A549 (cell line): ENCODE measurements at regions not wholly inside any gene's neighbourhood (a gene's known extent, or its start where the extent isn't known, plus 50 kb on each side); places are given as distances from the start of the nearest gene placed in this dataset.

ENCODE experiments used
- ATAC-seq, 2 experiments: fragments of 200-7000 bp in 1 of 2; fragments of >200 bp in 1 of 2; cut with Nextera tagmentation in 1 of 2; cut with Tn5 transposase in 1 of 2; 3 replicates each; pipeline versions ENCODE4 v1.8.0 to v1.9.1; 2018 to 2020; ENCODE audit warnings: mild to moderate bottlenecking in 1 of 2, moderate library complexity in 1 of 2
- CTCF ChIA-PET: fragments of 300-600 bp; sonication (Branson Sonifier 250); formaldehyde crosslinking; extraction: SDS; loops from one replicate; lab custom pipeline; 2021; ENCODE audit warnings: antibody characterized with exemption, inconsistent platforms; lab: Yijun Ruan, JAX
- POLR2A ChIA-PET: fragments of 350-600 bp; formaldehyde crosslinking; extraction: SDS; loops from one replicate; lab custom pipeline; 2021; ENCODE audit warnings: antibody characterized with exemption, inconsistent platforms; lab: Yijun Ruan, JAX
- DNase-seq, 2 experiments: peaks; one replicate each; pipeline versions ENCODE4 v3.0.0 to v3.0.0-alpha.2; 2011 to 2016; ENCODE audit warnings: low read depth in 1 of 2, low spot score in 1 of 2
- FAIRE-seq: peaks from 2 replicates; lab custom pipeline; 2011; peaks lifted over from hg19 to GRCh38; lab: Jason Lieb, UNC
- H3K27ac ChIP-seq, 2 experiments: fragments of >200 bp; sonication (Bioruptor Twin); formaldehyde crosslinking; 3 replicates each; pipeline ENCODE4 v1.5.1; 2016 to 2017
- H3K4me1 ChIP-seq: fragments of >200 bp; sonication (Bioruptor Twin); formaldehyde crosslinking; 3 replicates; pipeline ENCODE4 v1.6.1; 2016
- H3K4me2 ChIP-seq: fragments of >200 bp; sonication (Bioruptor Twin); formaldehyde crosslinking; 3 replicates; pipeline ENCODE4 v1.6.1; 2016
- H3K4me3 ChIP-seq: fragments of >200 bp; sonication (Bioruptor Twin); formaldehyde crosslinking; 3 replicates; pipeline ENCODE4 v1.5.1; 2016
- H3K9me3 ChIP-seq: fragments of >200 bp; sonication (Bioruptor Twin); formaldehyde crosslinking; 3 replicates; pipeline ENCODE4 v1.6.1; 2016
- BHLHE40 ChIP-seq: IDR thresholded peaks from 2 replicates; pipeline ENCODE4 v1.6.1; 2012; ENCODE audit warnings: low read depth, low read length, inconsistent platforms
- CBX2 ChIP-seq: fragments of 200-600 bp; sonication (generic); IDR thresholded peaks from 2 replicates; pipeline ENCODE4 v1.6.1; 2016; ENCODE audit warnings: low read depth, mild to moderate bottlenecking, borderline replicate concordance
- CBX8 ChIP-seq: fragments of 200-600 bp; sonication (generic); IDR thresholded peaks from 2 replicates; pipeline ENCODE4 v1.6.1; 2016
- EHMT2 ChIP-seq: fragments of 200-600 bp; sonication (generic); IDR thresholded peaks from 2 replicates; pipeline ENCODE4 v1.6.1; 2016; ENCODE audit warnings: antibody characterized with exemption, low read depth, mild to moderate bottlenecking, moderate library complexity
- EP300 ChIP-seq, 2 experiments: fragments of >200 bp; sonication (Bioruptor Twin); formaldehyde crosslinking; IDR thresholded peaks; 2 replicates in 1 of 2; 3 replicates in 1 of 2; pipeline ENCODE4 v1.6.1; 2016 to 2017
- ESRRA ChIP-seq: fragments of 150-350 bp; IDR thresholded peaks from 2 replicates; pipeline ENCODE4 v1.6.1; 2014; ENCODE audit warnings: mild to moderate bottlenecking, low read length, borderline replicate concordance
- FOSB ChIP-seq: fragments of 250-450 bp; sonication (Bioruptor Pico); IDR thresholded peaks from 2 replicates; pipeline ENCODE4 v1.5.0; 2020; ENCODE audit warnings: mild to moderate bottlenecking, moderate library complexity
- FOXS1 ChIP-seq: fragments of 250-450 bp; sonication (Bioruptor Pico); IDR thresholded peaks from 2 replicates; pipeline ENCODE4 v1.5.0; 2020; ENCODE audit warnings: mild to moderate bottlenecking, moderate library complexity
- HES2 ChIP-seq: fragments of >200 bp; sonication (Bioruptor Twin); formaldehyde crosslinking; IDR thresholded peaks from 2 replicates; pipeline ENCODE4 v1.6.1; 2016
- HEYL ChIP-seq: fragments of 250-450 bp; sonication (Bioruptor Pico); IDR thresholded peaks from 2 replicates; pipeline ENCODE4 v1.8.0; 2021; ENCODE audit warnings: mild to moderate bottlenecking, moderate library complexity
- HMGXB4 ChIP-seq: fragments of 250-450 bp; sonication (Bioruptor Pico); IDR thresholded peaks from 2 replicates; pipeline ENCODE4 v1.5.0; 2021; ENCODE audit warnings: mild to moderate bottlenecking, moderate library complexity, borderline replicate concordance
- HOXA7 ChIP-seq: fragments of 250-450 bp; sonication (Bioruptor Pico); IDR thresholded peaks from 2 replicates; pipeline ENCODE4 v1.5.0; 2020; ENCODE audit warnings: mild to moderate bottlenecking, moderate library complexity
- HOXB5 ChIP-seq: fragments of 250-450 bp; sonication (Bioruptor Pico); IDR thresholded peaks from 2 replicates; pipeline ENCODE4 v1.5.0; 2020; ENCODE audit warnings: mild to moderate bottlenecking, moderate library complexity
- JUN ChIP-seq, 2 experiments: fragments of >200 bp; sonication (Bioruptor Twin); formaldehyde crosslinking; IDR thresholded peaks; 2 replicates in 1 of 2; 3 replicates in 1 of 2; pipeline ENCODE4 v1.6.1; 2016 to 2017
- JUNB ChIP-seq: fragments of >200 bp; sonication (Bioruptor Twin); formaldehyde crosslinking; IDR thresholded peaks from 2 replicates; pipeline ENCODE4 v1.6.1; 2016
- KDM5A ChIP-seq: fragments of 200-600 bp; sonication (generic); IDR thresholded peaks from 2 replicates; pipeline ENCODE4 v1.6.1; 2016; ENCODE audit warnings: antibody characterized with exemption, mild to moderate bottlenecking
- MAX ChIP-seq: IDR thresholded peaks from 2 replicates; pipeline ENCODE4 v1.6.1; 2012
- MYC ChIP-seq: IDR thresholded peaks from 2 replicates; pipeline ENCODE4 v1.6.1; 2012; ENCODE audit warnings: mild to moderate bottlenecking, inconsistent platforms, low read length, improper control_type of control experiment, borderline replicate concordance
- NFE2L2 ChIP-seq: fragments of 150-350 bp; conservative IDR thresholded peaks from 2 replicates; pipeline ENCODE4 v1.6.1; 2014; ENCODE audit warnings: low read length
- NPAS2 ChIP-seq: fragments of 250-450 bp; sonication (Bioruptor Pico); IDR thresholded peaks from 2 replicates; pipeline ENCODE4 v1.8.0; 2022; ENCODE audit warnings: mild to moderate bottlenecking, moderate library complexity, borderline replicate concordance
- PHF8 ChIP-seq: fragments of 200-600 bp; sonication (generic); IDR thresholded peaks from 2 replicates; pipeline ENCODE4 v1.6.1; 2016; ENCODE audit warnings: low read depth, mild to moderate bottlenecking, antibody characterized with exemption, moderate library complexity, borderline replicate concordance
- RAD21 ChIP-seq, 2 experiments: fragments of >200 bp in 1 of 2; sonication (Bioruptor Twin) in 1 of 2; formaldehyde crosslinking in 1 of 2; IDR thresholded peaks in 1 of 2; conservative IDR thresholded peaks in 1 of 2; 2 replicates in 1 of 2; 3 replicates in 1 of 2; pipeline ENCODE4 v1.6.1; 2012 to 2018; ENCODE audit warnings: inconsistent platforms in 1 of 2
- RARB ChIP-seq: fragments of 250-450 bp; sonication (Bioruptor Pico); IDR thresholded peaks from 2 replicates; pipeline ENCODE4 v1.8.0; 2021; ENCODE audit warnings: mild to moderate bottlenecking, moderate library complexity
- RCOR1 ChIP-seq: fragments of 150-350 bp; IDR thresholded peaks from 2 replicates; pipeline ENCODE4 v1.6.1; 2014; ENCODE audit warnings: antibody characterized with exemption, low read length, low read depth
- RFX5 ChIP-seq: fragments of 450-650 bp; IDR thresholded peaks from 2 replicates; pipeline ENCODE4 v1.7.1; 2014; ENCODE audit warnings: antibody characterized with exemption, mild to moderate bottlenecking, moderate library complexity
- TFCP2L1 ChIP-seq: fragments of 250-450 bp; sonication (Bioruptor Pico); IDR thresholded peaks from 2 replicates; pipeline ENCODE4 v1.5.0; 2021; ENCODE audit warnings: mild to moderate bottlenecking
- ZSCAN20 ChIP-seq: fragments of 250-450 bp; sonication (Bioruptor Pico); IDR thresholded peaks from 2 replicates; pipeline ENCODE4 v1.8.0; 2022; ENCODE audit warnings: mild to moderate bottlenecking, moderate library complexity
- WGBS: methylation state at CpG from one replicate; pipeline ENCODE4 v1.1.6; 2017; ENCODE audit errors: missing lambda C conversion rate; 5-methylcytosine and 5-hydroxymethylcytosine counted together
- TF ChIP-seq, protein P1 (sequence below): fragments of 250-450 bp; sonication (Bioruptor Pico); IDR thresholded peaks from 2 replicates; pipeline ENCODE4 v1.5.0; 2020; ENCODE audit warnings: low read depth, mild to moderate bottlenecking, moderate library complexity

DNA sequence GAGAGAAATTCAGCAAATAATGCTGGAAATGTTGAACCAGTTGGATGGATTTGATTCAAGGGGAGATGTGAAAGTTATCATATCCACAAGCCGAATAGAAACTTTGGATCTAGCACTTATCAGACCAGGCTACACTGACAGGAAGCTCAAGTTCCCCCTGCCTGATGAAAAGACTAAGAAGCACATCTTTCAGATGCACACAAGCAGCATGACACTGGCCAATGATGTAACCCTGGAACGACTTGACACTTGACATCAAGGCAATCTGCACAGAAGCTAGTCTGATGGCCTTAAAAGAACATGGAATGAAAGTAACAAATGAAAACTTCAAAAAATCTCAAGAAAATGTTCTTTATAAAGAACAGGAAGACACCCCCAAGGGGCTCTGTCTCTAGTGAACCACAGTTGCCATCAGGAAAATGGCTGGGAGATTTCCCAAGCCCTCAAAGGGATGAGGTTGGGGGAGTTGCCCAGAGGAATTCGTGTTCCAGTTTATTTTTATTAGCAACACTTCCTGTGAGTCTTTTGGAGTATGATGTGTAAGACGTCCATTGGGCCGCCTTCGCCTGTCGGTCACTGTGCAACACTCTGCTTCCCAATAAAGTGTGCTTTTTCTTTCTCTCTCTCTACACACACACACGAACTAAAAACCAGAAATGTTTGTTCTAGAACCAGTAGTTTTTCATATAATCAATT is 200.0 kb downstream of the HIBADH start:
- FAIRE-seq: no peak
- no peaks in the 10 kb centered on the region for H3K9me3 ChIP-seq
- H3K27ac ChIP-seq: no peak overlapping the region

GRCh38 chr7:27464970-27465369 is 197.7 kb downstream of the HIBADH start:
- no peak for FAIRE-seq

More for the DNA sequence above, 200.0 kb downstream of the HIBADH start:
- no peak overlapping the region for H3K4me2 ChIP-seq
- no peak overlapping the region for H3K4me3 ChIP-seq
- 44% methylated on average over 8 of the region's 8 CpGs for WGBS
- CTCF ChIA-PET: no interaction called here
- ATAC-seq (no peak), DNase-seq (no peak)
- POLR2A ChIA-PET: no interaction called here
- TF ChIP-seq FOSB (no peak), BHLHE40 (no peak), NFE2L2 (no peak), JUN (IDR thresholded peaks at IDR 0.05) (no peak), MYC (no peak), HOXA7 (CRISPR knock-in tag) (no peak), RCOR1 (no peak), RFX5 (no peak), CBX8 (no peak), PHF8 (no peak), CBX2 (no peak), TFCP2L1 (CRISPR knock-in tag) (no peak), KDM5A (no peak), JUNB (no peak)
- TF ChIP-seq, protein P1, sequence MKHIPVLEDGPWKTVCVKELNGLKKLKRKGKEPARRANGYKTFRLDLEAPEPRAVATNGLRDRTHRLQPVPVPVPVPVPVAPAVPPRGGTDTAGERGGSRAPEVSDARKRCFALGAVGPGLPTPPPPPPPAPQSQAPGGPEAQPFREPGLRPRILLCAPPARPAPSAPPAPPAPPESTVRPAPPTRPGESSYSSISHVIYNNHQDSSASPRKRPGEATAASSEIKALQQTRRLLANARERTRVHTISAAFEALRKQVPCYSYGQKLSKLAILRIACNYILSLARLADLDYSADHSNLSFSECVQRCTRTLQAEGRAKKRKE (CRISPR knock-in tag): no peak
- no peaks in the 10 kb centered on the region for H3K4me1 ChIP-seq

DNA sequence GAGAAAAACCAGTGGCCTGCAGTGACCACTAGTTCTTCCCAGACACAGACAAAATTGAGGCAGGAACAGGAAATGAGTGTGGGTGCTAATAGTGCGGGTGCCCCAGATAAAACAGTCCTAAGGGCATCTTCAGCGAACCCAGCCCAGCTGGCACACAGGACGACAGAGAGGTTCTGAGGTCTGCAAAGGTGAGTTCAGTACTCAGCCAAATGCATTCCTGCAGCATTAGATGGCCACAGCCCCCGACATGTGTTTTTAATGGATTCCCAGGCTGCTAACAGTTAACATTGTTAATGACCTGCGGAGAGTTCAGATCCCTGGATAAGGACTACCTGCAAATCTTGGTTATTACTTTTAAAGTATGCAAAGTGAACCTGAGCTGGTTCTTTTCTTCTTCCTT is 196.0 kb downstream of the HIBADH start:
- FAIRE-seq (no peak), ATAC-seq (no peak)
- CTCF ChIA-PET: no interaction called here
- H3K27ac ChIP-seq: no peak overlapping the region
- TF ChIP-seq HES2: no peak
- no peak for TF ChIP-seq NFE2L2
- TF ChIP-seq RAD21 (conservative IDR thresholded peaks at IDR 0.05 in 1 of 2, IDR thresholded peaks at IDR 0.05 in 1 of 2): no peak
- no peak for TF ChIP-seq HOXB5 (CRISPR knock-in tag)
- TF ChIP-seq NPAS2 (CRISPR knock-in tag): no peak
- no peak for TF ChIP-seq FOXS1
- TF ChIP-seq ZSCAN20: no peak
- no peak for TF ChIP-seq MAX
- TF ChIP-seq MYC: no peak
- no peak for TF ChIP-seq JUN (IDR thresholded peaks at IDR 0.05)
- TF ChIP-seq HEYL (CRISPR knock-in tag): no peak
- TF ChIP-seq EP300 (IDR thresholded peaks at IDR 0.05): no peak
- no peak for TF ChIP-seq HMGXB4 (CRISPR knock-in tag)
- no peak for TF ChIP-seq FOSB
- no peak for TF ChIP-seq EHMT2
- TF ChIP-seq ESRRA: no peak
- TF ChIP-seq, all 56 proteins: peak for 0
- no peak for DNase-seq
- Histone ChIP-seq H3K4me3 (no peak overlapping the region), H3K4me1 (no peaks in the 10 kb centered on the region), H3K4me2 (no peak overlapping the region), H3K9me3 (no peaks in the 10 kb centered on the region)
- 56% methylated on average over 5 of the region's 5 CpGs for WGBS
- POLR2A ChIA-PET: no interaction called here

More at GRCh38 chr7:27464970-27465369, 197.7 kb downstream of the HIBADH start:
- no peak for DNase-seq
- TF ChIP-seq HOXB5 (CRISPR knock-in tag): no peak
- no peak for TF ChIP-seq RARB
- no peak for TF ChIP-seq TFCP2L1 (CRISPR knock-in tag)
- TF ChIP-seq, all 56 proteins: peak for 0
- Histone ChIP-seq H3K4me3 (no peak overlapping the region), H3K4me2 (no peak overlapping the region), H3K4me1 (no peaks in the 10 kb centered on the region), H3K9me3 (no peaks in the 10 kb centered on the region), H3K27ac (no peak overlapping the region)
- 50% methylated on average over 2 of the region's 2 CpGs for WGBS
- POLR2A ChIA-PET: no interaction called here
- CTCF ChIA-PET: interaction anchor here (0.6 kb wide), 1 partner anchor 631 kb away, joined by 3 read pairs; no protein-coding TSS in a partner anchor
- ATAC-seq: no peak
